ENCODE measurements at regions not wholly inside any gene's neighbourhood (a gene's known extent, or its start where the extent isn't known, plus 50 kb on each side); places are given as distances from the start of the nearest gene placed in this dataset.
"Not testable (repeated sequence)": the region's sequence is repeated elsewhere in the genome, so short reads cannot be mapped to it uniquely, and the experiment has no call there.

- TF ChIP-seq ZBTB43 (CRISPR knock-in tag; conservative IDR thresholded peaks at IDR 0.05) (no peak), ZNF777 (CRISPR knock-in tag; IDR thresholded peaks at IDR 0.05) (no peak), ZNF354B (CRISPR knock-in tag; IDR thresholded peaks at IDR 0.05) (no peak), ELF3 (CRISPR knock-in tag; IDR thresholded peaks at IDR 0.05) (no peak), HMG20B (CRISPR knock-in tag; conservative IDR thresholded peaks at IDR 0.05) (no peak), ZNF652 (CRISPR knock-in tag; IDR thresholded peaks at IDR 0.05; ENCODE audit: borderline replicate concordance, low read depth) (no peak), BRD4 (CRISPR knock-in tag; IDR thresholded peaks at IDR 0.05) (no peak), MIXL1 (CRISPR knock-in tag; IDR thresholded peaks at IDR 0.05) (no peak), ZNF547 (CRISPR knock-in tag; IDR thresholded peaks at IDR 0.05) (no peak), ZXDC (CRISPR knock-in tag; IDR thresholded peaks at IDR 0.05) (no peak), ZNF12 (CRISPR knock-in tag; IDR thresholded peaks at IDR 0.05) (no peak)
Observed at GRCh38 chr2:176947754-176948153, 264.8 kb upstream of the HNRNPA3 start (continued).

GRCh38 chr2:176951218-176951617 is 261.4 kb upstream of the HNRNPA3 start:
- FAIRE-seq: not testable (repeated sequence)

More at GRCh38 chr2:176951218-176951617, 261.4 kb upstream of the HNRNPA3 start:
- BruUV-seq (replicated peaks); H3K79me2 ChIP-seq (ENCODE audit: insufficient read depth, low read length); intact Hi-C loops (cut with micrococcal nuclease; ENCODE audit: unreplicated experiment); DNase-seq (ENCODE audit: low spot score); H3K36me3 ChIP-seq (replicated peaks in 1 of 2; ENCODE audit: control insufficient read depth in 1 of 2, insufficient read depth in 2 of 2, low read length in 2 of 2); CTCF ChIA-PET (ENCODE audit: low intra/inter-chr PET ratio, low total read pairs); H3K4me1 ChIP-seq (ENCODE audit: insufficient read depth, low read length); H3K4me3 ChIP-seq (replicated peaks in 1 of 3; ENCODE audit: insufficient read depth in 1 of 3, low read depth in 2 of 3, low read length in 3 of 3); H3K9me3 ChIP-seq (ENCODE audit: low read length); POLR2A ChIA-PET; H3K27me3 ChIP-seq (ENCODE audit: control insufficient read depth in 1 of 2, insufficient read depth in 2 of 2, low read length in 2 of 2); H3K27ac ChIP-seq (ENCODE audit: extremely low read length, insufficient read depth, low read length); H2AFZ ChIP-seq (ENCODE audit: low read length); in situ Hi-C loops (cut with HindIII; ENCODE audit: extremely low pct_ligation_motif_present, low pct_unique_long_range_greater_than_20kb); H3K9ac ChIP-seq (ENCODE audit: insufficient read depth, low read depth, low read length); ATAC-seq; H4K20me1 ChIP-seq (ENCODE audit: insufficient read depth, low read length); H3K4me2 ChIP-seq (ENCODE audit: low read depth, low read length): not testable (repeated sequence)
- WGBS (ENCODE audit: low lambda C conversion rate): 20% methylated on average over 3 of the region's 3 CpGs

All from HepG2 (cell line).